Panc1 (cell line): ENCODE measurements at regions not wholly inside any gene's neighbourhood (a gene's known extent, or its start where the extent isn't known, plus 50 kb on each side); places are given as distances from the start of the nearest gene placed in this dataset.

ENCODE experiments used
- ATAC-seq: fragments of 200-7000 bp; cut with Tn5 transposase; 2 replicates; pipeline ENCODE4 v1.9.1; 2020; ENCODE audit warnings: mild to moderate bottlenecking, moderate library complexity
- BruUV-seq: library from RNA; stranded (reverse); fragments of 400-500 nt; replicated peaks from 2 replicates; lab custom pipeline; 2021; lab: Mats Ljungman, UMichigan
- CTCF ChIA-PET: fragments of 300-600 bp; sonication (Branson Sonifier 250); formaldehyde crosslinking; loops from one replicate; lab custom pipeline; 2022; ENCODE audit warnings: antibody characterized with exemption; lab: Charles Lee
- POLR2A ChIA-PET: fragments of 300-600 bp; sonication (Branson Sonifier 250); formaldehyde crosslinking; loops from one replicate; lab custom pipeline; 2022; ENCODE audit warnings: antibody characterized with exemption; lab: Charles Lee
- DNase-seq: peaks from one replicate; pipeline ENCODE4 v3.0.0-alpha.2; 2010; ENCODE audit warnings: low read depth, low spot score
- H3K27ac ChIP-seq: 2 replicates; pipeline ENCODE4 v1.5.1; 2011; ENCODE audit warnings: mild to moderate bottlenecking, low read length, inconsistent platforms
- H3K27me3 ChIP-seq: fragments of 200-500 bp; sonication (Bioruptor generic); 2 replicates; pipeline ENCODE4 v1.6.0; 2014; ENCODE audit warnings: low read length, inconsistent platforms; ENCODE audit not compliant: control insufficient read depth, insufficient read depth
- H3K36me3 ChIP-seq: fragments of 200-500 bp; sonication (Bioruptor generic); 2 replicates; pipeline ENCODE4 v1.5.1; 2014; ENCODE audit warnings: inconsistent platforms, mild to moderate bottlenecking, low read length, moderate library complexity; ENCODE audit not compliant: control insufficient read depth, insufficient read depth
- H3K4me1 ChIP-seq: 2 replicates; pipeline ENCODE4 v1.5.1; 2011; ENCODE audit warnings: inconsistent platforms, mild to moderate bottlenecking, low read length, moderate library complexity; ENCODE audit not compliant: control insufficient read depth, insufficient read depth
- H3K4me3 ChIP-seq, 2 experiments: 2 replicates each; pipeline ENCODE4 v1.5.1; 2011 to 2012; ENCODE audit warnings: low read depth in 2 of 2, low read length in 2 of 2, mild to moderate bottlenecking in 2 of 2, inconsistent platforms in 1 of 2, moderate library complexity in 1 of 2
- H3K9me3 ChIP-seq: fragments of 200-500 bp; sonication (Bioruptor generic); 2 replicates; pipeline ENCODE4 v1.5.1; 2014; ENCODE audit warnings: low read depth, mild to moderate bottlenecking, inconsistent platforms, low read length, moderate library complexity; ENCODE audit not compliant: control insufficient read depth, insufficient read depth
- POLR2AphosphoS5 ChIP-seq: IDR thresholded peaks from 2 replicates; pipeline ENCODE4 v1.6.1; 2012; ENCODE audit warnings: mild to moderate bottlenecking, low read depth, low read length, moderate library complexity
- SIN3A ChIP-seq: IDR thresholded peaks from 2 replicates; pipeline ENCODE4 v1.6.1; 2012; ENCODE audit warnings: low read depth, mild to moderate bottlenecking, low read length, moderate library complexity, borderline replicate concordance; ENCODE audit not compliant: insufficient read depth
- TCF7L2 ChIP-seq: IDR thresholded peaks from 2 replicates; pipeline ENCODE4 v1.6.1; 2011; ENCODE audit warnings: mild to moderate bottlenecking, low read depth, low read length, inconsistent platforms
- in situ Hi-C: cut with HindIII; loops from 2 replicates; pipeline ENCODE4 v1.10.0; 2016; ENCODE audit warnings: low sequenced_read_pairs, low pct_unique_long_range_greater_than_20kb
- intact Hi-C: fragments of 100-400 bp; cut with micrococcal nuclease; formaldehyde crosslinking; loops from one replicate; pipeline ENCODE4 v1.10.0; 2022; ENCODE audit not compliant: unreplicated experiment
- TF ChIP-seq, protein P1 (sequence below): fragments of 450-650 bp; IDR thresholded peaks from 2 replicates; pipeline ENCODE4 v1.5.1; 2017; ENCODE audit warnings: mild to moderate bottlenecking
- TF ChIP-seq, protein P2 (sequence below), 2 experiments: IDR thresholded peaks; 2 replicates each; pipeline ENCODE4 v1.6.1; 2011 to 2012; ENCODE audit warnings: low read depth in 2 of 2, control low read depth in 1 of 2, low read length in 1 of 2, mild to moderate bottlenecking in 1 of 2, moderate library complexity in 1 of 2; ENCODE audit not compliant: insufficient read depth in 1 of 2

DNA sequence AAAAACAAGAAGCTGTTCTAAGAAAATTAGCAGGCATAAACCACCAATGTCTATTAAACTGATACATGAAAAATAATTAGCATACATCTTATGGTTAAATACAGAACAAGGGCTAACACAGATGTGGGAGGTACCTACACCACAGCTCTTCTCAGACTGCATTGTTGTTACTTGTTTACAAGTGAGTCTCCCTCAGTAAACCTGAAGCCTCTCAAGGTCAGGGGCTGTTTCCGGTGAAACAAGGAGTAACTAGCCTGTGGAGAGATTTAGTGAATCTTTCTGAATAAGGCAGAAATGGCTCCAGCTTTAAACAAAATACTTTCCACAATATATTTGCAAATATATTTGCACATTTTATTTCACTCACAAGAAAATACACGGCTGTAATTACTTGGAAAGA is 244.0 kb downstream of the FIGN start:
- no peak overlapping the region for H3K27ac ChIP-seq
- POLR2A ChIA-PET = no interaction called here
- H3K4me1 ChIP-seq = no peaks in the 10 kb centered on the region
- H3K9me3 ChIP-seq = no peaks in the 10 kb centered on the region
- H3K27me3 ChIP-seq = no peaks in the 10 kb centered on the region
- H3K4me3 ChIP-seq = no peak overlapping the region
- no peaks in the 10 kb centered on the region for H3K36me3 ChIP-seq
- BruUV-seq = no TSS peak
- TF ChIP-seq SIN3A (no peak), POLR2AphosphoS5 (no peak), TCF7L2 (no peak)
- TF ChIP-seq, protein P1, sequence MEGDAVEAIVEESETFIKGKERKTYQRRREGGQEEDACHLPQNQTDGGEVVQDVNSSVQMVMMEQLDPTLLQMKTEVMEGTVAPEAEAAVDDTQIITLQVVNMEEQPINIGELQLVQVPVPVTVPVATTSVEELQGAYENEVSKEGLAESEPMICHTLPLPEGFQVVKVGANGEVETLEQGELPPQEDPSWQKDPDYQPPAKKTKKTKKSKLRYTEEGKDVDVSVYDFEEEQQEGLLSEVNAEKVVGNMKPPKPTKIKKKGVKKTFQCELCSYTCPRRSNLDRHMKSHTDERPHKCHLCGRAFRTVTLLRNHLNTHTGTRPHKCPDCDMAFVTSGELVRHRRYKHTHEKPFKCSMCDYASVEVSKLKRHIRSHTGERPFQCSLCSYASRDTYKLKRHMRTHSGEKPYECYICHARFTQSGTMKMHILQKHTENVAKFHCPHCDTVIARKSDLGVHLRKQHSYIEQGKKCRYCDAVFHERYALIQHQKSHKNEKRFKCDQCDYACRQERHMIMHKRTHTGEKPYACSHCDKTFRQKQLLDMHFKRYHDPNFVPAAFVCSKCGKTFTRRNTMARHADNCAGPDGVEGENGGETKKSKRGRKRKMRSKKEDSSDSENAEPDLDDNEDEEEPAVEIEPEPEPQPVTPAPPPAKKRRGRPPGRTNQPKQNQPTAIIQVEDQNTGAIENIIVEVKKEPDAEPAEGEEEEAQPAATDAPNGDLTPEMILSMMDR = no peak
- TF ChIP-seq, protein P2, sequence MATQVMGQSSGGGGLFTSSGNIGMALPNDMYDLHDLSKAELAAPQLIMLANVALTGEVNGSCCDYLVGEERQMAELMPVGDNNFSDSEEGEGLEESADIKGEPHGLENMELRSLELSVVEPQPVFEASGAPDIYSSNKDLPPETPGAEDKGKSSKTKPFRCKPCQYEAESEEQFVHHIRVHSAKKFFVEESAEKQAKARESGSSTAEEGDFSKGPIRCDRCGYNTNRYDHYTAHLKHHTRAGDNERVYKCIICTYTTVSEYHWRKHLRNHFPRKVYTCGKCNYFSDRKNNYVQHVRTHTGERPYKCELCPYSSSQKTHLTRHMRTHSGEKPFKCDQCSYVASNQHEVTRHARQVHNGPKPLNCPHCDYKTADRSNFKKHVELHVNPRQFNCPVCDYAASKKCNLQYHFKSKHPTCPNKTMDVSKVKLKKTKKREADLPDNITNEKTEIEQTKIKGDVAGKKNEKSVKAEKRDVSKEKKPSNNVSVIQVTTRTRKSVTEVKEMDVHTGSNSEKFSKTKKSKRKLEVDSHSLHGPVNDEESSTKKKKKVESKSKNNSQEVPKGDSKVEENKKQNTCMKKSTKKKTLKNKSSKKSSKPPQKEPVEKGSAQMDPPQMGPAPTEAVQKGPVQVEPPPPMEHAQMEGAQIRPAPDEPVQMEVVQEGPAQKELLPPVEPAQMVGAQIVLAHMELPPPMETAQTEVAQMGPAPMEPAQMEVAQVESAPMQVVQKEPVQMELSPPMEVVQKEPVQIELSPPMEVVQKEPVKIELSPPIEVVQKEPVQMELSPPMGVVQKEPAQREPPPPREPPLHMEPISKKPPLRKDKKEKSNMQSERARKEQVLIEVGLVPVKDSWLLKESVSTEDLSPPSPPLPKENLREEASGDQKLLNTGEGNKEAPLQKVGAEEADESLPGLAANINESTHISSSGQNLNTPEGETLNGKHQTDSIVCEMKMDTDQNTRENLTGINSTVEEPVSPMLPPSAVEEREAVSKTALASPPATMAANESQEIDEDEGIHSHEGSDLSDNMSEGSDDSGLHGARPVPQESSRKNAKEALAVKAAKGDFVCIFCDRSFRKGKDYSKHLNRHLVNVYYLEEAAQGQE (IDR thresholded peaks at IDR 0.05; ENCODE audit: insufficient read depth in 1 of 2, low read depth in 2 of 2, low read length in 1 of 2) = no peak
- intact Hi-C loops (no loop called here), in situ Hi-C loops (no loop called here)
- ATAC-seq (no peak), DNase-seq (no peak)
- CTCF ChIA-PET = no interaction called here

DNA sequence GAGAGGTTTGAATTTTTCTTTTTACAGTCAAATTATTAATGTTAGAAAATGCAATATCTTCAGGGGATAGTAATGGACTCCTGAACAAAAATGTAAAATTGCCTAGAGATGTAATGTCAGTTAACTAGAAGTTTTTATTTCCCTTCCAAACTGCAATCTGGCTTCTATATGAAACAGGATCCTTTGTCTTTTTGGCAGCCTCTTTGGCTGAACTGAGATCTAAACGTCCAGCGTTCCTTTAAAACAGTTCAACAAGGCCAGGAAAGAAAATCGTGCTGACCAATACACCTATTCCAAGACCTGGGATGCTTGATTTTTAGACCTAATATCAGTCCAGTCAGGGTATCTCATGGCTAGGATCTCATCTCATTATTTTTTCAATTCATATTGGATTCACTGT is 245.5 kb downstream of the FIGN start:
- in situ Hi-C loops = no loop called here
- Histone ChIP-seq H3K27ac (no peak overlapping the region), H3K27me3 (no peaks in the 10 kb centered on the region), H3K4me3 (no peak overlapping the region), H3K4me1 (no peaks in the 10 kb centered on the region), H3K36me3 (no peaks in the 10 kb centered on the region), H3K9me3 (no peaks in the 10 kb centered on the region)
- ATAC-seq (no peak), DNase-seq (no peak)
- BruUV-seq = no TSS peak
- no peak for TF ChIP-seq TCF7L2
- TF ChIP-seq, protein P2 (IDR thresholded peaks at IDR 0.05; ENCODE audit: insufficient read depth in 1 of 2, low read depth in 2 of 2, low read length in 1 of 2) = no peak
- TF ChIP-seq, protein P1 = no peak
- no peak for TF ChIP-seq POLR2AphosphoS5
- TF ChIP-seq SIN3A = no peak
- intact Hi-C loops = no loop called here
- POLR2A ChIA-PET = no interaction called here
- CTCF ChIA-PET = no interaction called here
